Activated CD8-positive, alpha-beta T cell treated with anti-CD3 and anti-CD28 coated beads, Interleukin-2, amount 10 ng/mL, durations not matched to agents 7 days and 5 days (primary cell): ENCODE measurements at regions not wholly inside any gene's neighbourhood (a gene's known extent, or its start where the extent isn't known, plus 50 kb on each side); places are given as distances from the start of the nearest gene placed in this dataset.

Experiments
- ATAC-seq: fragments of 150-1000 bp; cut with Tn5 transposase; one replicate; pipeline ENCODE4 v1.10.0; 2021; ENCODE audit warnings: moderate library complexity
- CTCF ChIA-PET: fragments of 350-600 bp; sonication (Branson Sonifier 250); formaldehyde crosslinking; loops from one replicate; lab custom pipeline; 2021; ENCODE audit warnings: antibody characterized with exemption; lab: Charles Lee
- POLR2A ChIA-PET: fragments of 350-600 bp; sonication (Branson Sonifier 250); formaldehyde crosslinking; loops from one replicate; lab custom pipeline; 2021; ENCODE audit warnings: antibody characterized with exemption; lab: Charles Lee
- DNase-seq: peaks from one replicate; pipeline ENCODE4 v3.0.0-alpha.2; 2020
- H3K27ac Mint-ChIP-seq: one replicate; pipeline ENCODE4 v1.8.0; 2021; ENCODE audit warnings: mild to moderate bottlenecking, mixed read lengths
- H3K27me3 Mint-ChIP-seq: one replicate; pipeline ENCODE4 v1.8.0; 2021; ENCODE audit warnings: low read depth, mixed read lengths
- H3K36me3 Mint-ChIP-seq: one replicate; pipeline ENCODE4 v1.8.0; 2021; ENCODE audit warnings: low read depth, mixed read lengths
- H3K4me1 Mint-ChIP-seq: one replicate; pipeline ENCODE4 v1.8.0; 2021; ENCODE audit warnings: low read depth, mixed read lengths
- H3K4me3 Mint-ChIP-seq: one replicate; pipeline ENCODE4 v1.8.0; 2021; ENCODE audit warnings: mild to moderate bottlenecking, mixed read lengths
- H3K9me3 Mint-ChIP-seq: one replicate; pipeline ENCODE4 v1.8.0; 2022; ENCODE audit warnings: mixed read lengths; ENCODE audit not compliant: insufficient read depth

DNA sequence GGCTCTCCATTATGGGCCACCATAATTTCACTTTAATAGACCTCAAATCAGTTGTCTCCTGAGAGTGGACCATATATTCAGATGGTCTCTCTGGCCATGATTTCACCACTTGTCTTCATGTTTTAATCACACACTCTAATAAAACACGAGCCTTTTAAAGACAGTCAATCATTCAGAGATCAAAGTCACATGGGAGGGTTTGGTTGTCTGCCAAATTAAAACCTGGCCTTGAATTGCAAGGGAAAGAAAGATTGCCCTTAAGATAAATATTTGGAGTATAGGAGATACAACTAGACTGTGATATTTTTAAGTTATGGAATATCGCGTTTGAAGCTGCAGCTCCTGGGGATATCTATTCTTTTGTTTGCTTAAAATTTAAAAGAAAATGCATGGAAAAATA lies 377.8 kb upstream of the DDX18 start:
- H3K4me1 Mint-ChIP-seq, result no peaks in the 10 kb centered on the region
- H3K27ac Mint-ChIP-seq, result no peak overlapping the region
- ATAC-seq, result no peak
- ChIA-PET CTCF (no interaction called here), POLR2A (no interaction called here)
- DNase-seq, result no peak
- H3K36me3 Mint-ChIP-seq, result no peaks in the 10 kb centered on the region
- no peaks in the 10 kb centered on the region for H3K9me3 Mint-ChIP-seq
- H3K27me3 Mint-ChIP-seq, result no peaks in the 10 kb centered on the region
- H3K4me3 Mint-ChIP-seq, result no peak overlapping the region

DNA sequence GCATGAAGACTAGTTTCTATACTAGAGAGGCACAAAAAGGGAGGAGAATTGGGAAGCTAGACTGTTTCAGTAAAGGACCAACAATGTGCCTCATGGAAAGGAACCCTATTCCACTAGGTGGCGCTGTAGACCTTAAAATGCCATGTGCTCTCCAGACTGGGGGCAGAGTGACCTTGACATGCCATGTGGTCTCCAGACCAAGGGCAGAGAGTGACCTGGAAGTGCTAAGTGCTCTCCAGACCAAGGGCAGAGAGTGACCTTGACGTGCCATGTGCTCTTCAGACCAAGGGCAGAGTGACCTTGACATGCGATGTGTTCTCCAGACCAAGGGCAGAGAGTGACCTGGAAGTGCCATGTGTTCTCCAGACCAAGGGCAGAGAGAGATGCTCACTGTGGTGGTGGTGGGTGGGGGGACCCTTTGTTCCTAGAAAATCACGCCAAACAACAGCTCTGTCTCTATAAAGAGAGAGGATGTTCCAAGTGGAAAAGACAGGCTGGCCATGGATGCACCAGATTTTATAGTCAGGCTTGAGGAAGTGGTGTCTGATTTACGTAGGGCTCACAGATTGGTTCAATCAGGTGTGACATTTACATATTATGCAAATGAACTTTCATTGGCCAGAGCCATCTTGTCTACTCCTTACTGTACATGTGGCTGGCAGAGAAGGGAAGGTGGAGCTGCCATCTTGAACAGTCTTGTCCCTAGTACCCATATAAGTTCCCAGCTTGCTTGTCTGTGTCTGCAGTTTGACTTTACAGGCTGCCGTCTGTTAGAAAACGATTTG lies 344.0 kb upstream of the DDX18 start:
- peak; percentile 42 for ATAC-seq
- Mint-ChIP-seq H3K36me3 (no peaks in the 10 kb centered on the region), H3K27ac (no peak overlapping the region), H3K9me3 (no peaks in the 10 kb centered on the region), H3K4me1 (no peaks in the 10 kb centered on the region), H3K27me3 (no peaks in the 10 kb centered on the region), H3K4me3 (no peak overlapping the region)
- DNase-seq, result peak; percentile 43
- POLR2A ChIA-PET, result no interaction called here
- CTCF ChIA-PET, result interaction anchor here (0.9 to 1.2 kb wide), 2 partner anchors 293 to 533 kb away, joined by 3 to 4 read pairs; no protein-coding TSS in a partner anchor

DNA sequence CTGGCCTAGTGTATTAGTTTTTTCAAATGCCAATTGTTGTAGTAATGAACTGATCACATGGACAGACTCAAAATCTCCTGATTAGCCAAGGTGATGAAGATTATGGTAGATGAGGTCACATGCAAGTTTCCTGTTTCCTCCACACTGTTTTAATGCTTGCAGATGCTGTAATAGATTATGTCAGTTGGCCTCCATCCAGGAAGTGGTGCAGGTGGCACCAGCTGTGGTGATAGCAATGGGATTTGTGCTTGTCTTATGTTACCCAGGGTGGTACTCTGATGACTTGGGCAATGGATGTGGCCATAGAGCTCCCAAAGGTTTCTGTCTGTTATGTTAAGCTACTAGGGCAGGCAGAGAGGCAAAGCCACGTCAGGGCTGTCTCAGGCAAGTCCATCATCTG lies 332.9 kb upstream of the DDX18 start:
- no peaks in the 10 kb centered on the region for H3K27me3 Mint-ChIP-seq
- ATAC-seq (no peak), DNase-seq (no peak)
- no peaks in the 10 kb centered on the region for H3K4me1 Mint-ChIP-seq
- POLR2A ChIA-PET, result no interaction called here
- no peaks in the 10 kb centered on the region for H3K36me3 Mint-ChIP-seq
- H3K9me3 Mint-ChIP-seq, result no peaks in the 10 kb centered on the region
- no peak overlapping the region for H3K4me3 Mint-ChIP-seq
- CTCF ChIA-PET, result no interaction called here
- H3K27ac Mint-ChIP-seq, result no peak overlapping the region

DNA sequence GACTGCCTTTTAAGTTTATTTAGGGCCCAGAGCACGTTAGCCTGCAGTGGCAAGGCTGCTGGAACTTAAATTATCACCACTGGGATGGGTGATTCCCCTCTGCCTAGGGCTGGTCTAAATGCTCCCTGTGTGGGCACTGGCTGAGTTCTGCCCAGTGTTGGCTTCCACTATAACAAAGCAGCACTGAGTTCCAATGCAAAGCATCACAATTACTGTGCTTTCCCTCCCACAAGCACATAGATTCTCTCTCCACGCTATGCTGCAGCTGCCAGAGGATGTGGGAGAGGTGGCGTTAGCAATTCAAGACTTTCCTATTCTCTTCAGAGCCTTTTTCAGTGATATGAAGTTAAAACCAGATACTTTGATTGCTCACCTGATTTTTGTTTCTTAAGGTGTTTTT lies 328.9 kb upstream of the DDX18 start:
- Mint-ChIP-seq H3K4me1 (no peaks in the 10 kb centered on the region), H3K27me3 (no peaks in the 10 kb centered on the region), H3K36me3 (no peaks in the 10 kb centered on the region), H3K9me3 (no peaks in the 10 kb centered on the region), H3K27ac (no peak overlapping the region), H3K4me3 (no peak overlapping the region)
- ChIA-PET CTCF (no interaction called here), POLR2A (no interaction called here)
- ATAC-seq (no peak), DNase-seq (no peak)

DNA sequence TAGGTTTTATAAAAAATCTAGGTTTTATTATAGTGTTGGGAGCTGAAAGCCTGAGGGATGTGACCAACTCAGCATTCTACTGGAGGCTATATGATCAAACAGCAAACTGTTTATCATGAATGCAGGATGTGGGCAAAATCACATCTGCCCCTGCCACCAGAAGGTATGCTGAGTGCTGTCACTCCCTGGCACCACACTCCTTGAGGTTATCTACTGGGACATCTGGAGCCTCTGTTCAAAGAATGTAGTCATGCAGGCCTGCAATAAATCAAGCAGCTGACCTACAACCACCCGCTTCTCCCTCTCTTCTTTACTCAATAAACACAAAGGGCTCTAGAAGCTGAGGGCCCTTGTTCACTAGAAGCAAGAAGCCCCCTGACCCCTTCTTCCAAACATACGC lies 328.4 kb upstream of the DDX18 start:
- H3K4me3 Mint-ChIP-seq, result no peak overlapping the region
- DNase-seq (no peak), ATAC-seq (no peak)
- H3K36me3 Mint-ChIP-seq, result no peaks in the 10 kb centered on the region
- H3K9me3 Mint-ChIP-seq, result no peaks in the 10 kb centered on the region
- H3K4me1 Mint-ChIP-seq, result no peaks in the 10 kb centered on the region
- POLR2A ChIA-PET, result no interaction called here
- H3K27me3 Mint-ChIP-seq, result no peaks in the 10 kb centered on the region
- H3K27ac Mint-ChIP-seq, result no peak overlapping the region
- CTCF ChIA-PET, result no interaction called here

- no peaks in the 10 kb centered on the region for H3K4me1 Mint-ChIP-seq
- no peaks in the 10 kb centered on the region for H3K36me3 Mint-ChIP-seq
- no peak overlapping the region for H3K27ac Mint-ChIP-seq
- no peaks in the 10 kb centered on the region for H3K9me3 Mint-ChIP-seq
- CTCF ChIA-PET, result no interaction called here
- no peaks in the 10 kb centered on the region for H3K27me3 Mint-ChIP-seq
- ATAC-seq (no peak), DNase-seq (no peak)
- POLR2A ChIA-PET, result no interaction called here
- no peak overlapping the region for H3K4me3 Mint-ChIP-seq
Observed at GRCh38 chr2:117492209-117492851, 322.2 kb upstream of the DDX18 start.

- Mint-ChIP-seq H3K9me3 (no peaks in the 10 kb centered on the region), H3K4me1 (no peaks in the 10 kb centered on the region), H3K27ac (no peak overlapping the region), H3K36me3 (no peaks in the 10 kb centered on the region), H3K4me3 (no peak overlapping the region), H3K27me3 (no peaks in the 10 kb centered on the region)
- no peak for ATAC-seq
- ChIA-PET CTCF (no interaction called here), POLR2A (no interaction called here)
- no peak for DNase-seq
Observed at GRCh38 chr2:117500721-117501120, 313.8 kb upstream of the DDX18 start.

GRCh38 chr2:117502121-117502520 lies 312.4 kb upstream of the DDX18 start:
- CTCF ChIA-PET, result no interaction called here
- Mint-ChIP-seq H3K4me1 (no peaks in the 10 kb centered on the region), H3K27ac (no peak overlapping the region), H3K4me3 (no peak overlapping the region), H3K27me3 (no peaks in the 10 kb centered on the region), H3K36me3 (no peaks in the 10 kb centered on the region), H3K9me3 (no peaks in the 10 kb centered on the region)
- POLR2A ChIA-PET, result no interaction called here
- no peak for ATAC-seq
- no peak for DNase-seq

DNA sequence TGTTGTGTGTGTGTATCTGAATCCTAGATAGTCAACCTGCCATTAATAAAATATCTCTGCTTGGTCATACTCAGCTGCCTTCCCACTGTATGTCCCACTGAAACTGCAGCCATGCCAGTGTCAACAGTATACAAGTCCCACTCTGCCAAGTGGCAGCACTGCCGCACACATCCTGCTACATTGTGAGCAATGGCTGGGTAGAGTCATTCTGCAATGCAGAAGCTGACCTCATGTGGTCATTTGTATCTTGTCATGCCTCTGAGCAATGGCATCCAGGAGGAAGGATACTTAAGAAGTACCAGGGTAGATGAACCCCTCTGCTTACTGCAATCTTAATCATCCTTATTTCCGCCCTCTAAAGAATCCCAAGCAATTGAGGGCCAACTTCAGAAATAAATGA lies 302.2 kb upstream of the DDX18 start:
- Mint-ChIP-seq H3K4me3 (no peak overlapping the region), H3K9me3 (no peaks in the 10 kb centered on the region), H3K4me1 (no peaks in the 10 kb centered on the region), H3K27ac (no peak overlapping the region), H3K27me3 (no peaks in the 10 kb centered on the region), H3K36me3 (no peaks in the 10 kb centered on the region)
- POLR2A ChIA-PET, result interaction anchor here (0.6 kb wide), 1 partner anchor 971 kb away, joined by 4 read pairs; no protein-coding TSS in a partner anchor
- CTCF ChIA-PET, result no interaction called here
- DNase-seq (no peak), ATAC-seq (no peak)

GRCh38 chr2:117514371-117514770 lies 300.1 kb upstream of the DDX18 start:
- H3K9me3 Mint-ChIP-seq, result no peaks in the 10 kb centered on the region
- DNase-seq (no peak), ATAC-seq (no peak)
- no peaks in the 10 kb centered on the region for H3K36me3 Mint-ChIP-seq
- H3K4me3 Mint-ChIP-seq, result no peak overlapping the region
- CTCF ChIA-PET, result no interaction called here
- H3K27me3 Mint-ChIP-seq, result no peaks in the 10 kb centered on the region
- no peaks in the 10 kb centered on the region for H3K4me1 Mint-ChIP-seq
- POLR2A ChIA-PET, result no interaction called here
- no peak overlapping the region for H3K27ac Mint-ChIP-seq

DNA sequence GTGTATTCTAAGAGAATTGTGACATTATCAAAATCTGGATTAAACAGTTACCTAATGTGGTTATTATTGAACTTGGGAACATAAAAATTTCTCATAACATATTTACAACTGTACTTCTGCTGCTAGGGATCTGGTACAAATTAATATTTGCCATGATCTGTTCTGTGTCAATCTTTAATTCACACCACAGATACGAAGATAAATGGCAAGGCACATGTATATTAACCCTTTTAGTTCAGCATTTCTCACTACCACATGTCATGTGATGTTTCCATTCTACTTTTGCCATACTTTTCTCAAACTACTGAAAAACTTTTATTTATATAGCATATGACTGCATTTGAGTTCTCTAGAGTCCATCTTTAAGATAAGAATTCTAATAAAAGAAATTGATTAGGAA lies 295.3 kb upstream of the DDX18 start:
- H3K27me3 Mint-ChIP-seq, result no peaks in the 10 kb centered on the region
- no peaks in the 10 kb centered on the region for H3K4me1 Mint-ChIP-seq
- ATAC-seq (no peak), DNase-seq (no peak)
- ChIA-PET CTCF (no interaction called here), POLR2A (no interaction called here)
- no peaks in the 10 kb centered on the region for H3K9me3 Mint-ChIP-seq
- H3K4me3 Mint-ChIP-seq, result no peak overlapping the region
- H3K36me3 Mint-ChIP-seq, result no peaks in the 10 kb centered on the region
- H3K27ac Mint-ChIP-seq, result no peak overlapping the region

DNA sequence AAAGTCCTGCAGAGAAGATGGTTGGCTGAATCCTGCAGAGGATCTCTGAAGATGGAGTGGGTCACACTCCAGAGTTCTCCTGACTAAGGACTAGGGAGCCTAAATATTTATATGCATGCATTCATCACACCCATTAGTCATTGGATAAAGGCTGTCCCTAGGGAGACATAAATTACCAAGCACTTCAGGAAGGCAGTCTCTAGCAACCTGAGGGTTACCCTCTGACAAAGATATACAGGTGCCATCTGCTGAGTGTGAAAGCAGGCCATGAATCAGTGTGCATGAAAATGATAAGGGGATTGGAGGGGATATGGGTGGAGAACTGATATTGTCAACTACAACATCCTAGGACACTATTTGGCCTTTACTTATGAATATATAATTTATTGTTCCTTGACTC lies 294.8 kb upstream of the DDX18 start:
- H3K4me1 Mint-ChIP-seq, result no peaks in the 10 kb centered on the region

More for the DNA sequence above, 294.8 kb upstream of the DDX18 start:
- Mint-ChIP-seq H3K9me3 (peaks cover under 1% of the 10 kb centered on the region), H3K27ac (no peak overlapping the region), H3K4me3 (no peak overlapping the region), H3K27me3 (no peaks in the 10 kb centered on the region), H3K36me3 (no peaks in the 10 kb centered on the region)
- DNase-seq (no peak), ATAC-seq (no peak)
- CTCF ChIA-PET, result no interaction called here
- POLR2A ChIA-PET, result no interaction called here
